ENCODE measurements at regions not wholly inside any gene's neighbourhood (a gene's known extent, or its start where the extent isn't known, plus 50 kb on each side); places are given as distances from the start of the nearest gene placed in this dataset.
A peak's percentile ranks its signal among the peaks of the same experiment; 100 is the strongest.

DNA sequence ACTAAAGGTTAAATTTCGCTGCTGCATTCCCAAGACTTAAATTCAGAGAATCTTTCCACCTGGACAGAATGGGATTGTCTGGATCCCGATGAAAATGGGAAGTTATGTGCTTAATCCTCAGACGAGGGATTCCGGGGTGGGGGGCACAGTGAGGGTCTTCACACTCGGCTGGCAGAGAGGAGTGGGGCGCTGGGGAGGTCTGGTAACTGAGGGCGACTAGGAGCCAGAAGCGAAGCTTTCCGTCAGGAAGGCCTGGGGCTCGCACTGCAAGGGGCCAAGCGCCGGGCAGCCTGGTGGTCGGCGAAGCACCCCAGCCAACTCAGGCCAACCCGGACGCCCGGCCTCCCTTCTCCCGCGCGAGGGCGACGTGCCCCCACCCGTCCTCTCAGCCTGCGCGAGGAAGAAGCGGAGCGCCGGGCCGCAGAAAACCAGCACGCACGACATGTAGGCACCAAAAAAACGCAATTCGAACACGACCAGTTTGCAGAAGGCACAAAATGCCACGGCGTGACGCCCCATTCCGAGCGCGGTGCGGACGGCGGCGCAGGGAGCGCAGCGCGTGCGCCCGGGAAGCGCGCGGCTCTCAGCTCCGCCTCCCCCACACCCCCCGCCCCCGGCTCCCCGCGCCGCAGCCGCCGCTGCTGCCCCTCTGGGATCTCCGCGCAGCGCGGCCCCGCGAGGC lies 188.1 kb downstream of the ZEB2 start (continued):
- no peak for TF ChIP-seq USF1 (CRISPR knock-in tag; IDR thresholded peaks at IDR 0.05)
- TF ChIP-seq CHCHD3 (CRISPR knock-in tag; IDR thresholded peaks at IDR 0.05), result no peak
- no peak for TF ChIP-seq RBM25 (IDR thresholded peaks at IDR 0.05; ENCODE audit: low read depth, low read length, severe bottlenecking)
- TF ChIP-seq E2F3 (CRISPR knock-in tag; IDR thresholded peaks at IDR 0.05), result peak; percentile 78; the same call in 1 of the 2 replicates
- no peak for TF ChIP-seq ZBTB12 (CRISPR knock-in tag; IDR thresholded peaks at IDR 0.05)
- TF ChIP-seq ZBTB9 (CRISPR knock-in tag; IDR thresholded peaks at IDR 0.05), result peak; percentile 75; the same call in 1 of the 2 replicates
- no peak for TF ChIP-seq MYBL2 (IDR thresholded peaks at IDR 0.05; ENCODE audit: low read depth)
- TF ChIP-seq MYBL2 (CRISPR knock-in tag; IDR thresholded peaks at IDR 0.05; ENCODE audit: borderline replicate concordance), result no peak
- TF ChIP-seq SPI1 (IDR thresholded peaks at IDR 0.05; ENCODE audit: borderline replicate concordance, low read depth, low read length), result no peak
- TF ChIP-seq, protein P1, sequence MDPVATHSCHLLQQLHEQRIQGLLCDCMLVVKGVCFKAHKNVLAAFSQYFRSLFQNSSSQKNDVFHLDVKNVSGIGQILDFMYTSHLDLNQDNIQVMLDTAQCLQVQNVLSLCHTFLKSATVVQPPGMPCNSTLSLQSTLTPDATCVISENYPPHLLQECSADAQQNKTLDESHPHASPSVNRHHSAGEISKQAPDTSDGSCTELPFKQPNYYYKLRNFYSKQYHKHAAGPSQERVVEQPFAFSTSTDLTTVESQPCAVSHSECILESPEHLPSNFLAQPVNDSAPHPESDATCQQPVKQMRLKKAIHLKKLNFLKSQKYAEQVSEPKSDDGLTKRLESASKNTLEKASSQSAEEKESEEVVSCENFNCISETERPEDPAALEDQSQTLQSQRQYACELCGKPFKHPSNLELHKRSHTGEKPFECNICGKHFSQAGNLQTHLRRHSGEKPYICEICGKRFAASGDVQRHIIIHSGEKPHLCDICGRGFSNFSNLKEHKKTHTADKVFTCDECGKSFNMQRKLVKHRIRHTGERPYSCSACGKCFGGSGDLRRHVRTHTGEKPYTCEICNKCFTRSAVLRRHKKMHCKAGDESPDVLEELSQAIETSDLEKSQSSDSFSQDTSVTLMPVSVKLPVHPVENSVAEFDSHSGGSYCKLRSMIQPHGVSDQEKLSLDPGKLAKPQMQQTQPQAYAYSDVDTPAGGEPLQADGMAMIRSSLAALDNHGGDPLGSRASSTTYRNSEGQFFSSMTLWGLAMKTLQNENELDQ (CRISPR knock-in tag; IDR thresholded peaks at IDR 0.05; ENCODE audit: borderline replicate concordance), result no peak
- TF ChIP-seq NR0B1 (IDR thresholded peaks at IDR 0.05; ENCODE audit: partially characterized antibody), result no peak
- no peak for TF ChIP-seq SREBF1 (IDR thresholded peaks at IDR 0.05; ENCODE audit: borderline replicate concordance, low read depth, low read length)
- TF ChIP-seq CUX1 (CRISPR knock-in tag; IDR thresholded peaks at IDR 0.05), result no peak
- TF ChIP-seq POLR2G (IDR thresholded peaks at IDR 0.05; ENCODE audit: low read depth, low read length), result peak; percentile 78
- peak; percentile 38; the same call in 1 of the 2 replicates for TF ChIP-seq SMARCE1 (IDR thresholded peaks at IDR 0.05)
